GM21825 (cell line): ENCODE measurements at regions not wholly inside any gene's neighbourhood (a gene's known extent, or its start where the extent isn't known, plus 50 kb on each side); places are given as distances from the start of the nearest gene placed in this dataset.

ENCODE experiments used
- ATAC-seq: cut with Tn5 transposase; IDR thresholded peaks from one replicate; pipeline ENCODE4 v1.9.1; 2021; ENCODE audit warnings: mild to moderate bottlenecking, moderate library complexity; ENCODE audit not compliant: unreplicated experiment

GRCh38 chr12:69061574-69061973, 128.6 kb upstream of the CPM start:
- ATAC-seq: no peak

- no peak for ATAC-seq
Measured at GRCh38 chr12:69062621-69063237, 129.8 kb upstream of the CPM start.

GRCh38 chr12:69064734-69065443, 131.9 kb upstream of the CPM start:
- no peak for ATAC-seq

DNA sequence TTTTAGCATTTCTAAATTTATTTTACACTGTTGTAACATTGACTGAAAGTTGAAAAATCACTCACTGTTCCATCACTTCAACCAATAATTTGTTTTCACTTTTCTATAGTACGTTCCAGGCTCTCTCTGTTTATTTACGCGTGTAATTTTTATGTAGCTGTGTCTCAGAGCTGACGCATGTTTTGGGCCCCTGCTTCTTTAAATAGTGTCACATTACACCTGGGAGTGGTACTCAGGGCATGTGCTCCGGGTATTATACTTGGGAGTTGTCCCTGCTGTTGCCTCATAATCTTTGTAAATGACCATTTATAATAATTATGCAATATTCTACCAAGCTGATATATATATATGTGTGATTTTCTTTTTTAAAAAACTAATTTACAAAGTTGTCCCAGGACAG, 132.8 kb upstream of the CPM start:
- no peak for ATAC-seq

DNA sequence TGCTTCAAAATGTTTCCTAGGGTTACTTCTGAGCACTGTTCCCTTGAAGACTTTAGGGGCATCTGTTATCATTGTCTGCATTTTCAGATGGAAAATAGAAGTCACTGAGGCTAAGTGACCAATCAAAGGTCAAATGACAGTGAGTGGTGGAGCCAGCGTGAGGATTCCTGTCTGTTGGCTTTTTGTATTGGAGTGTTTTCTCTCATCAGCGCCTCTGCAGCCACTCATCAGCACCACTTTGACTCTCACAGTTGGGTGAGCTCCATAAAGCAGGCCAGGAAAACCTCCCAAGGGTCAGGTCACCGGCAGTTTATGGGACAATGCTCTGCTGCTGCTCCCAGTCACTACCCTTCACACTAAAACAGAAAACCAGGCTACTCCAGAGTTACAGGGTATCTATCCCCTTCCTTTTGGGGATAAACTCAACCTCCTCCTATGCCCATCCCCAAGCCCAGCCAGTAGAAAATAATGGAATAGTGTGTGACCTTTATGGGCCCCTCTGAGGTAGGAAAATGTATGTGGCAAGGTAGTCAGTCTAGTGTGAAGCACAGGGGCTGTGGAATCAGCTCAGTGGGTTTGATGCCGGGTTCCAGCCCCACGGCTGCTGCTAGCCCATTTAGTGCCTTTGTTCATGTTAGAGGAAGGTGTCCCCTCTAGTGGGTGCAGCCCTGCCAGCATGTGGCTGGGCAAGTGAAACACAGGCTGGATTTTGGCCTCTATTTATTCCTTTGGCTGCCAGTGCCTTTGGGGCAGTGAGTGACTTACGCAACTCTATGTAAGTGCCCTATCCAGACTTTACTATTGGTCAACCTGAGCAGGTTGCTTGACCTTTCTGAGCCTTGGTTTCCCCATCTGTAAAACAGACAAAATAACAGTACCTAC, 133.8 kb upstream of the CPM start:
- ATAC-seq: no peak

GRCh38 chr12:69067713-69068112, 134.7 kb upstream of the CPM start:
- ATAC-seq: no peak

DNA sequence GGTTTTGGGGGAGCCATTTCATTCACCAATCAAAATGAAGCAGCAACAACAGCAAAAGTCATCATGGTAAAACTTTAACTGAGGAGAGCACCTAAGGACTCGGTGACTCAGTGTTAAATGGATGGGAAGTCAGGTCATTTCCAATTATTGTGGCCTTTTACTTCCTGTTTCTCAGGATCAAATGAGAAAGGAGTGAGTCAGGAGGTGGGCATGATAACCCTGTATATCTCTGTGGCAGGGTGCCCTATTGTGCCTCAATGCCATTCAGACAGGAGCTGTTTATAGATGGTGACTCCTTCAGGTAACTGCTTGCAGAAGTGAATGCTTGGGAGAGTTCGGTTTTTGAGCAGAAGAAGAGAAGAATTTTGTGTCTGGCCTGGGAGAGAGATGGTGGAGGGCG, 135.5 kb upstream of the CPM start:
- no peak for ATAC-seq

DNA sequence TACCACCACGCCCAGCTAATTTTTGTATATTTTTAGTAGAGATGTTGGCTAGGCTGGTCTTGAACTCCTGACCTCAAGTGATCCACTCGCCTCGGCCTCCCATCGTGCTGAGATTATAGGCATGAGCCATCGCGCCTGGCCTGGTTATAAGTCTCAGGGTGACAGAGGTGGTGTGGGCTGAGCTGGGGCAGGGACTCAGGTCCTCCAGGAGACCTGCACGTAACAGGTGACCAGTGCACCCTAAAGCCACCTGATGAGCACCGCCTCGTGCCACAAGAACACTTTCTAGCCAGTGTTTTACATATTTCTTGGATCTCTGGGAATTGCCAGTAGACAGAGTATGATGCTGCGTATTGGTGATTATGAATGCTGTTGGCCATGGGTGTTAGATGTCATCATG, 136.5 kb upstream of the CPM start:
- no peak for ATAC-seq

DNA sequence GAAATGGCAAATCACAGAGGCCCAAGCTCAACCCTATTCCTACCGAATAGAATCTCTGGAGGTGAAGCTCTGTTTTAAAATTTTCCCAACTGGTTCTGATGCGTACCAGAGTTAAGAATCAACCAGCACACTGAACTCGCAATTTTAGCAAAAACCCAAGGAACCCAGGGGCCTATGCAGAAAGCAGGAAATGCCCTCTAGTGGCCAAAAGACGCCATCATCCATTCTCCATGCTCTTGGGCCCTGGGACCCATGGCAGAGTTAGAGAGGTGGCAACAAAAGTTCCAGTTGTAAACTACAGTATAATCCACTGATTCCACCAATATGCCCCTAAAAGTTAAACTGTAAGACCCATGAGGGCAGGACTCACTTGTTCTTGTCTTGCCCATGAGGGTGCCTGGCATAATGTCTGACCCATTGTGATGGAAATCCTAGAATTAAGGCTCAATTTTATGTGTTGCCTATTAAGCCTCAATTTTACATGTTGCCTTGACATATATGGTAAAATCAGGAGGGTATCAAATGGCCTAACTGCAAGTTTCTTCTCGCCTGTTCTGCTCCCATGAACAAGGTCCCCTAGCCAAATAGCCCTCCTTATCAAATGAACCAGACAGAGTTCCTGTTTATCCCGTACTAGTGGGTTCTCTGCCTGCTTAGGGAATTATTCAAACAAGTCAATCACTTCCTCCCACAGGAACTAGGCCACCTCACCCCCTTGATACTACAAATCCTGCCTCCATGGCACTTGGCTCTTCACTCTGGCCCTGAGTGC, 137.5 kb upstream of the CPM start:
- ATAC-seq: peak; percentile 69

DNA sequence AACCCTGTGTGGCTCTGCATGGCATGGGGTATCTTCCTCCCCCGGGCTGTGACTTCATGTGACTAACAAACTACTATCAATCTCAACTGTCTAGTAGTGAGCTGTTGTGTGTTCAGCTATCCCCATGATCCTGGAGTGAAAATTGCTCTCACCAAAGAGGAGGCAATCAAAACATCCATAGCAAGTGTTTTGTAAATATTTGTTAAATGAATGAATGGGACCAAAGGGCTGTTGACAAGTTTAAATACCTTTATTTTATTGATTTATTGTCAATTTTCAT, 138.1 kb upstream of the CPM start:
- ATAC-seq: no peak

- no peak for ATAC-seq
Measured at GRCh38 chr12:69073035-69073434, 140.1 kb upstream of the CPM start.

DNA sequence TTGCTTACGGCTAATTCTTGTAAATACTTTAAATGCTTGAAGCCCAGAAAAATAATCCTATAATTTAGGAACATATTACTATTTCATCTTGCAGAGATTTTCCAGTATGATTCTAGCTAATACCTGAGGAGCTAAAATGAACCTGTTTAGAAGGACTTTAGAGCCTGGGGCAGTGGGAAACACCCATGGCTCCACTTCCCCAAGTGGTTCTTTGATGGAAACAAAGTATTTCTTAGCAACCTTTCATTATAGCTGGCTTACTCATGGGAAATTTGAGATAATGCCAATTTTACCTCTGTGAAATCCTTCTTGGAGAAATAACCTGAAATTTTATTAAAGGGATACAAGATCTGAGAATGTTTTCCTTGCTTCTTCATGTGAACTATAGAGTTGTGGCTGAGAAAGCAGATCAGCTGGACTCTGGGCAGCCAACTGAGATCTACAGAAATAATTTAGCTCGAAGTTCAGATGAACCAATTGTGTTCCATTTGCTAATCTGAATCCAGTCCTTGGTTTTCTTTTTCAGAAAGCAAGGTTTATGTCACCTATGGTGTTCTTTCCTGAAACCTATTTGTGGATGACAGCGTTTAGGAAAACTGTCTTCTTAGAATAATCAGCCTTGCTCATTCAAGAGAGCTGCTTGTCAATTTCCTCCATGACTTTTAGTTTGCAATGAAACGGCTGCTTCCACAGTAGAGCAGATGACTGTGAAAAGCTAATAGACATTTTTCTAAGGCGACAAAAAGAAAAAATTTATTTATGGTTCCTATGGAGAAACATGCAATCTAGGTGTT, 141.8 kb upstream of the CPM start:
- no peak for ATAC-seq

GRCh38 chr12:69083689-69084088, 150.7 kb upstream of the CPM start:
- no peak for ATAC-seq

GRCh38 chr12:69084816-69085378, 151.9 kb upstream of the CPM start:
- no peak for ATAC-seq

DNA sequence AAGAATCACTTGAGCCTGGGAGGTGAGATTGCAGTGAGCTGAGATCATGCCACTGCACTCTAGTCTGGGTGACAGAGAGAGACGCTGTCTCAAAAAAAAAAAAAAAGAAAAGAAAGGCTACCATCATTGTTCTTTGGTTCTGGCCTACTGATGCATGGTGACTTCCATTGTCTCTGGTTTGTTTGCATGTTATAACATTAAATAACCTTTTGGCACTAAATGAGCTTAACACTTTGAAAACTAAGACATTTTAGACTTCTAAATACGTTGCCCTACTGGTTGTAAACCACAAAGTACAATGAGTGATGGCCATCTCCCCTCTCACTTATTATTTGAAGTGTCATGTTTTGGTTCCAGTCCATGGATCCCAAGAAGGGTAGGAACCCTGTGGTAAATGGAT, 152.9 kb upstream of the CPM start:
- ATAC-seq: no peak

GRCh38 chr12:69087986-69088385, 151.4 kb upstream of the CPSF6 start:
- no peak for ATAC-seq

DNA sequence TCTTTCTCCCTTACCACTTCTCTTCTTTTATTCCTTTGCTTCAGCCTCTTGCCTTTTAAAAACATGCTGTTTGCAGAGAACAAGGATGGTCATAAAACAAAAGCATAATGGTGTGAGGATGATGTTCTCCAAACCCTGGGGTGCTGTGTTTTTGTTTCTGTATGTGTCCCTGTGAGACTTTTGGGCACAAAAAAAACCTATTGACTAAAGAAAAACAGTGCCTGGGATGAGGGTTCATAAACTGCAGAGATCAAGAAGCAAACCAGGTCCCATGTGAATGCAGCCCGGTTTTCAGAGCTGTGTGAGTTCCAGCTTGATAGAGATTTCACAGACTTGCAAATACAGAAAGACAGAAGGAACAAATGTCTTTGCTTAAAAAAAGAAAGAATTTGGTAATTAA, 148.6 kb upstream of the CPSF6 start:
- no peak for ATAC-seq

- ATAC-seq: no peak
Measured at GRCh38 chr12:69091442-69092017, 147.8 kb upstream of the CPSF6 start.

- ATAC-seq: no peak
Measured at GRCh38 chr12:69092137-69092536, 147.2 kb upstream of the CPSF6 start.
